ENCODE measurements at regions not wholly inside any gene's neighbourhood (a gene's known extent, or its start where the extent isn't known, plus 50 kb on each side); places are given as distances from the start of the nearest gene placed in this dataset.

- Histone ChIP-seq H3K27ac (no peak overlapping the region), H3K4me3 (no peak overlapping the region), H3K36me3 (no peaks in the 10 kb centered on the region), H3K27me3 (no peaks in the 10 kb centered on the region), H3K4me1 (no peaks in the 10 kb centered on the region), H3K9me3 (no peaks in the 10 kb centered on the region)
- TF ChIP-seq CTCF (IDR thresholded peaks at IDR 0.05): no peak
- no peak for DNase-seq (ENCODE audit: low spot score)
Observed at GRCh38 chr9:102778746-102779145, 216.4 kb upstream of the CYLC2 start.

GRCh38 chr9:102770704-102771103 lies 224.4 kb upstream of the CYLC2 start:
- DNase-seq (ENCODE audit: low spot score): no peak
- H3K27me3 ChIP-seq: no peaks in the 10 kb centered on the region
- H3K4me3 ChIP-seq: no peak overlapping the region
- H3K4me1 ChIP-seq: no peaks in the 10 kb centered on the region
- no peaks in the 10 kb centered on the region for H3K9me3 ChIP-seq
- H3K27ac ChIP-seq: no peak overlapping the region
- H3K36me3 ChIP-seq: no peaks in the 10 kb centered on the region
- TF ChIP-seq CTCF (IDR thresholded peaks at IDR 0.05): no peak

GRCh38 chr9:102769307-102769706 lies 225.8 kb upstream of the CYLC2 start:
- H3K27ac ChIP-seq: no peak overlapping the region
- H3K4me1 ChIP-seq: no peaks in the 10 kb centered on the region
- no peaks in the 10 kb centered on the region for H3K27me3 ChIP-seq
- no peaks in the 10 kb centered on the region for H3K9me3 ChIP-seq
- no peak overlapping the region for H3K4me3 ChIP-seq
- no peak for TF ChIP-seq CTCF (IDR thresholded peaks at IDR 0.05)
- no peaks in the 10 kb centered on the region for H3K36me3 ChIP-seq
- no peak for DNase-seq (ENCODE audit: low spot score)

GRCh38 chr9:102768002-102768401 lies 227.1 kb upstream of the CYLC2 start:
- H3K36me3 ChIP-seq: no peaks in the 10 kb centered on the region
- TF ChIP-seq CTCF (IDR thresholded peaks at IDR 0.05): no peak
- no peak for DNase-seq (ENCODE audit: low spot score)

GRCh38 chr9:102767076-102767475 lies 228.1 kb upstream of the CYLC2 start:
- no peak overlapping the region for H3K4me3 ChIP-seq
- H3K9me3 ChIP-seq: no peaks in the 10 kb centered on the region
- no peak for DNase-seq (ENCODE audit: low spot score)
- no peaks in the 10 kb centered on the region for H3K4me1 ChIP-seq
- no peak overlapping the region for H3K27ac ChIP-seq
- H3K27me3 ChIP-seq: no peaks in the 10 kb centered on the region
- no peaks in the 10 kb centered on the region for H3K36me3 ChIP-seq
- no peak for TF ChIP-seq CTCF (IDR thresholded peaks at IDR 0.05)

More at GRCh38 chr9:102768002-102768401, 227.1 kb upstream of the CYLC2 start:
- Histone ChIP-seq H3K9me3 (no peaks in the 10 kb centered on the region), H3K27ac (no peak overlapping the region), H3K4me1 (no peaks in the 10 kb centered on the region), H3K4me3 (no peak overlapping the region), H3K27me3 (no peaks in the 10 kb centered on the region)

GRCh38 chr9:102740578-102740977 lies 254.6 kb upstream of the CYLC2 start:
- no peak for DNase-seq (ENCODE audit: low spot score)
- Histone ChIP-seq H3K36me3 (no peaks in the 10 kb centered on the region), H3K27me3 (no peaks in the 10 kb centered on the region), H3K27ac (no peak overlapping the region), H3K4me1 (no peaks in the 10 kb centered on the region), H3K9me3 (no peaks in the 10 kb centered on the region), H3K4me3 (no peak overlapping the region)
- TF ChIP-seq CTCF (IDR thresholded peaks at IDR 0.05): no peak

Measured in right atrium auricular region (tissue), 2 donors.